Lung (tissue), 11 donors: ENCODE measurements at regions not wholly inside any gene's neighbourhood (a gene's known extent, or its start where the extent isn't known, plus 50 kb on each side); places are given as distances from the start of the nearest gene placed in this dataset.

Source experiments
- ATAC-seq: fragments of 200-7000 bp; cut with Tn5 transposase; one replicate; pipeline ENCODE4 v1.9.1; 2020; ENCODE audit warnings: moderate number of reproducible peaks; ENCODE audit not compliant: insufficient read depth, low FRiP score
- DNase-seq, 3 donors: peaks; one replicate each; pipeline ENCODE4 v3.0.0-alpha.2; 2013 to 2017
- H3K27ac ChIP-seq, 2 donors: one replicate each; pipeline ENCODE4 v1.5.1; 2013; ENCODE audit warnings: mild to moderate bottlenecking in 2 of 2, moderate library complexity in 2 of 2, control low read depth in 1 of 2, inconsistent platforms in 1 of 2, low read depth in 1 of 2, low read length in 1 of 2
- H3K27me3 ChIP-seq, 3 donors: one replicate each; pipeline ENCODE4 v1.5.1; 2013; ENCODE audit warnings: low read length in 2 of 3; ENCODE audit not compliant: control insufficient read depth in 3 of 3, insufficient read depth in 3 of 3
- H3K36me3 ChIP-seq, 4 donors: one replicate each; pipeline ENCODE4 v1.5.1; 2013; ENCODE audit warnings: low read length in 4 of 4, mild to moderate bottlenecking in 1 of 4, moderate library complexity in 1 of 4; ENCODE audit not compliant: control insufficient read depth in 4 of 4, insufficient read depth in 4 of 4
- H3K4me1 ChIP-seq, 5 donors: one replicate each; pipeline ENCODE4 v1.5.1; 2013; ENCODE audit warnings: low read length in 5 of 5, mild to moderate bottlenecking in 2 of 5, moderate library complexity in 1 of 5; ENCODE audit not compliant: control insufficient read depth in 5 of 5, insufficient read depth in 5 of 5
- H3K4me3 ChIP-seq: one replicate; pipeline ENCODE4 v1.5.1; 2013; ENCODE audit warnings: mild to moderate bottlenecking, control low read depth, moderate library complexity
- H3K9ac ChIP-seq, 2 donors: one replicate each; pipeline ENCODE4 v1.5.1; 2013; ENCODE audit warnings: low read length in 2 of 2, control low read depth in 1 of 2; ENCODE audit not compliant: insufficient read depth in 1 of 2
- H3K9me3 ChIP-seq, 4 donors: one replicate each; pipeline ENCODE4 v1.5.1; 2013; ENCODE audit warnings: low read length in 3 of 4, mild to moderate bottlenecking in 1 of 4, moderate library complexity in 1 of 4; ENCODE audit not compliant: control insufficient read depth in 4 of 4, insufficient read depth in 3 of 4
- WGBS, 2 donors: extraction: QIAGEN DNeasy Blood & Tissue Kit; methylation state at CpG; one replicate each; pipeline ENCODE4 v1.1.7; 2013; 5-methylcytosine and 5-hydroxymethylcytosine counted together
- TF ChIP-seq, protein P1 (sequence below): IDR thresholded peaks from 2 replicates; pipeline ENCODE4 v1.5.1; 2012; ENCODE audit warnings: mild to moderate bottlenecking; ENCODE audit errors: control extremely low read depth, extremely low read depth
- donor health status: control.
- donor health status: control.
- donor health status: Bipolar disorder and iron deficiency.
- donor health status: healthy.
- donor health status: DM: yes; HTN: yes; CAD: no.

DNA sequence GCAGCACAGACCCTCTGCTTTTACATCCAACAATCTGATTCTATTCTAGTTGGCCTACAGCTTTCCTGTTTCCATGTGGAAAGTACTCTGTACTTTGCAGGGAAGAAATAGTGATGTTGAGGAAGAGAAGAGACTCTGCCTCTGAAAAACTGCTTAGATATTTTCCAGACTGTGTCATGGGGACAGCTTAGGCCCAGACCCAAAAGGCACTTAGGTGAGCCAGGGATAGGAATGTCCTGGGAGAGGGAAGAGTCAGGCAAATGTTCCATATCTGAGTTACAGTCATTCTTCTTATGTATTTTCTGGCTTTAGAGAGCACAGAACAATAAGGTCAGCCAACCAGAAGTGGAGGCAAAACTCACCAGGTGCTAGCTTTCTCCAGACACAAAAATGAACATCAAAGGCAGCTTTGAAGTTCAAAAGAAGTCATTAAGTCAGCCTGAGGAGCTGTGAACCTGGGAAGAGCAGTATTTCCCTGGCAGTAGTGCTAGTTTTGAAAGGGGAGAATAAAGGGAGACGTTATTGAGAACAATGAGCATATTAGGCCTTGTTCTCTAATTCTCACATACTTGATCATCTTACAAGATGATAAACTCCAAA lies 199.7 kb upstream of the LMNTD1 start:
- DNase-seq: no peak
- TF ChIP-seq, protein P1, sequence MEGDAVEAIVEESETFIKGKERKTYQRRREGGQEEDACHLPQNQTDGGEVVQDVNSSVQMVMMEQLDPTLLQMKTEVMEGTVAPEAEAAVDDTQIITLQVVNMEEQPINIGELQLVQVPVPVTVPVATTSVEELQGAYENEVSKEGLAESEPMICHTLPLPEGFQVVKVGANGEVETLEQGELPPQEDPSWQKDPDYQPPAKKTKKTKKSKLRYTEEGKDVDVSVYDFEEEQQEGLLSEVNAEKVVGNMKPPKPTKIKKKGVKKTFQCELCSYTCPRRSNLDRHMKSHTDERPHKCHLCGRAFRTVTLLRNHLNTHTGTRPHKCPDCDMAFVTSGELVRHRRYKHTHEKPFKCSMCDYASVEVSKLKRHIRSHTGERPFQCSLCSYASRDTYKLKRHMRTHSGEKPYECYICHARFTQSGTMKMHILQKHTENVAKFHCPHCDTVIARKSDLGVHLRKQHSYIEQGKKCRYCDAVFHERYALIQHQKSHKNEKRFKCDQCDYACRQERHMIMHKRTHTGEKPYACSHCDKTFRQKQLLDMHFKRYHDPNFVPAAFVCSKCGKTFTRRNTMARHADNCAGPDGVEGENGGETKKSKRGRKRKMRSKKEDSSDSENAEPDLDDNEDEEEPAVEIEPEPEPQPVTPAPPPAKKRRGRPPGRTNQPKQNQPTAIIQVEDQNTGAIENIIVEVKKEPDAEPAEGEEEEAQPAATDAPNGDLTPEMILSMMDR: no peak
- Histone ChIP-seq H3K9ac (no peak overlapping the region), H3K27ac (no peak overlapping the region), H3K4me1 (peaks cover 0 to 2% (median 0%) of the 10 kb centered on the region in 5 donors), H3K4me3 (no peak overlapping the region), H3K27me3 (no peaks in the 10 kb centered on the region), H3K9me3 (no peaks in the 10 kb centered on the region), H3K36me3 (no peaks in the 10 kb centered on the region)
- WGBS, 2 donors: 63 to 87% methylated on average over 1 of the region's 1 CpG
- ATAC-seq: no peak

DNA sequence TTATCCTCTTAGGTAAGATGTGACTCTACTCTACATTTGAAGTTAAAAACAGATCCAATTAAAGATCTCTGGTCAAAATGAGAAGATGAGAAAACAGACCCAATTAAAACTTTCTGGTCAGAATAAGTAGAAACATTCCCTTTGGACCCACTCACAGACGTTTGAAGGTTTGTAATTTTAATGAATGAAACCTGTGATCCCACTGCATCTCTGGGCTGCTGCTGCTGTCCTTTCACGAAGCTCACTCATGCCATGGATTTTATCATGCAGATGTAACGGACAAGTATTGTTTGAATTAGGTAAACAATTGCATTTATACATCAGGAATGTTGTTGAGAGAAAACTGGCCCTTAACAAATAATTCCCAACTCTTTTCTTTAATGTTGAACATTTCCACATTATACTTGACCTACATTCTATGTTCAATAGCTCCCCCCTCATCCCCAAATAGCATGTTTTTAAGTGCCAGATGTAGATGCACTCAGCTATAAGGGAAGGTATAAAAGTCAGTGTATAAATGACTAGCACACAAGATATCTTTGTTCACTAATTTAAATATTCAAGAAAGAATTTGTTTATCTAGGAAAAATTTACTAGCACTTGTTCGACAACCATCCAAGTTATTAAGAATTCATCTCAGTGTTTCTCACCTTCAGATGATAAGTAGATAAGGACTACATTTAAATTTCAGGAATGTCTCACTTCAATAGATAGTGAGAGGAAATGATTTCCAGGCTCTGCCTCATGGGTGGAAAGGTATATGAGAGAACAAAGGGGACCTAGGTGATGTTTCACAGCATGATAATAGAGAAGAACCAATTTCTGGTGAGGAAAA lies 202.3 kb upstream of the LMNTD1 start:
- Histone ChIP-seq H3K9ac (no peak overlapping the region), H3K36me3 (no peaks in the 10 kb centered on the region), H3K27me3 (no peaks in the 10 kb centered on the region), H3K9me3 (no peaks in the 10 kb centered on the region), H3K4me1 (peaks cover 0 to 2% (median 0%) of the 10 kb centered on the region in 5 donors), H3K4me3 (no peak overlapping the region), H3K27ac (no peak overlapping the region)
- 59 to 73% methylated on average over 4 of the region's 4 CpGs for WGBS, 2 donors
- DNase-seq: no peak
- ATAC-seq: no peak
- TF ChIP-seq, protein P1: no peak

DNA sequence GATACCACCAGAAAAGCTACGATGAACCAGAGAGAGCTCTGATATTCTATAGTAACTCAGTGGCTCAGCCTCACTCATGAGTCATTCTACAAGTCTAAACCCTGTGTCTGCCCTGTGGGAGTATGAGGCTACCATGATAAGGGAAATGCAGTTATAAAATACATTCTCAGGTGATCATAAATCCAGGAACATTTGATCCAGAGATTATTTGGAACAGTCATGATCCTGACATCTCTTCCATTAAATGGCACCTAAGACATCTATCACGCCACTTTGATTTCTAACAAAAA lies 202.6 kb upstream of the RASSF8 start:
- Histone ChIP-seq H3K9me3 (no peaks in the 10 kb centered on the region), H3K27me3 (no peaks in the 10 kb centered on the region), H3K9ac (no peak overlapping the region), H3K4me3 (no peak overlapping the region), H3K4me1 (peaks cover 0 to 2% (median 0%) of the 10 kb centered on the region in 5 donors), H3K36me3 (no peaks in the 10 kb centered on the region), H3K27ac (no peak overlapping the region)
- WGBS, 2 donors: 91 to 94% methylated on average over 2 of the region's 2 CpGs
- ATAC-seq: no peak
- TF ChIP-seq, protein P1: no peak
- no peak for DNase-seq
